ENCODE measurements at regions not wholly inside any gene's neighbourhood (a gene's known extent, or its start where the extent isn't known, plus 50 kb on each side); places are given as distances from the start of the nearest gene placed in this dataset.

GRCh38 chr2:80706951-80707350 lies 402.4 kb upstream of the LRRTM1 start:
- Histone ChIP-seq H3K4me1 (replicated peaks in 1 of 2; ENCODE audit: control insufficient read depth in 2 of 2, insufficient read depth in 2 of 2, low read length in 2 of 2) (no peaks in the 10 kb centered on the region), H3K9me3 (replicated peaks; ENCODE audit: control insufficient read depth, insufficient read depth, low read depth, low read length) (no peaks in the 10 kb centered on the region), H3K79me2 (ENCODE audit: control insufficient read depth, insufficient read depth, low read length) (no peaks in the 10 kb centered on the region), H3K36me3 (ENCODE audit: control insufficient read depth, insufficient read depth, low read length) (no peaks in the 10 kb centered on the region), H3K4me2 (ENCODE audit: insufficient read depth, low read length) (no peak overlapping the region), H4K20me1 (replicated peaks; ENCODE audit: control insufficient read depth, insufficient read depth, low read length) (no peaks in the 10 kb centered on the region), H2AFZ (ENCODE audit: low read depth, low read length) (no peak overlapping the region), H3K27ac (ENCODE audit: extremely low read depth, low read depth, low read length) (no peak overlapping the region), H3K9ac (ENCODE audit: insufficient read depth in 1 of 2, low read depth in 2 of 2, low read length in 2 of 2) (no peak overlapping the region), H3K9me1 (ENCODE audit: control insufficient read depth, insufficient read depth, low read length) (no peaks in the 10 kb centered on the region), H3K27me3 (ENCODE audit: control insufficient read depth in 2 of 2, insufficient read depth in 2 of 2, low read length in 2 of 2) (no peaks in the 10 kb centered on the region), H3K4me3 (no peak overlapping the region)
- DNase-seq (ENCODE audit: extremely low read depth in 1 of 4, low spot score in 3 of 4), result no peak
- 0% methylated on average over 2 of the region's 2 CpGs for WGBS (ENCODE audit: insufficient coverage, low coverage, missing lambda C conversion rate)
- intact Hi-C loops (cut with micrococcal nuclease), result no loop called here
- ATAC-seq, result no peak
- no TSS peak for BruUV-seq (replicated peaks)
- TF ChIP-seq ZFP1 (CRISPR knock-in tag; IDR thresholded peaks at IDR 0.05), result no peak
- TF ChIP-seq ZEB2 (IDR thresholded peaks at IDR 0.05), result no peak
- TF ChIP-seq FUS (optimal IDR thresholded peaks at IDR 0.05; ENCODE audit: low read depth, low read length), result no peak
- TF ChIP-seq ZNF76 (CRISPR knock-in tag; IDR thresholded peaks at IDR 0.05; ENCODE audit: borderline replicate concordance), result no peak
- no peak for TF ChIP-seq MAFG (tag; conservative IDR thresholded peaks at IDR 0.05)
- TF ChIP-seq KLF1 (tag; IDR thresholded peaks at IDR 0.05), result no peak
- no peak for TF ChIP-seq ZNF197 (CRISPR knock-in tag; IDR thresholded peaks at IDR 0.05; ENCODE audit: low read depth)
- no peak for TF ChIP-seq PHF8 (IDR thresholded peaks at IDR 0.05; ENCODE audit: borderline replicate concordance, low read length)
- no peak for TF ChIP-seq CXXC5 (CRISPR knock-in tag; IDR thresholded peaks at IDR 0.05)
- TF ChIP-seq NR2F6 (CRISPR knock-in tag; IDR thresholded peaks at IDR 0.05), result no peak
- TF ChIP-seq ELF1 (tag; IDR thresholded peaks at IDR 0.05), result no peak
- in situ Hi-C loops (cut with MboI), result no loop called here
- ChIA-PET CTCF (ENCODE audit: low intra/inter-chr PET ratio) (no interaction called here), POLR2A (no interaction called here)
- no peak for FAIRE-seq
